ENCODE measurements at regions not wholly inside any gene's neighbourhood (a gene's known extent, or its start where the extent isn't known, plus 50 kb on each side); places are given as distances from the start of the nearest gene placed in this dataset.

DNA sequence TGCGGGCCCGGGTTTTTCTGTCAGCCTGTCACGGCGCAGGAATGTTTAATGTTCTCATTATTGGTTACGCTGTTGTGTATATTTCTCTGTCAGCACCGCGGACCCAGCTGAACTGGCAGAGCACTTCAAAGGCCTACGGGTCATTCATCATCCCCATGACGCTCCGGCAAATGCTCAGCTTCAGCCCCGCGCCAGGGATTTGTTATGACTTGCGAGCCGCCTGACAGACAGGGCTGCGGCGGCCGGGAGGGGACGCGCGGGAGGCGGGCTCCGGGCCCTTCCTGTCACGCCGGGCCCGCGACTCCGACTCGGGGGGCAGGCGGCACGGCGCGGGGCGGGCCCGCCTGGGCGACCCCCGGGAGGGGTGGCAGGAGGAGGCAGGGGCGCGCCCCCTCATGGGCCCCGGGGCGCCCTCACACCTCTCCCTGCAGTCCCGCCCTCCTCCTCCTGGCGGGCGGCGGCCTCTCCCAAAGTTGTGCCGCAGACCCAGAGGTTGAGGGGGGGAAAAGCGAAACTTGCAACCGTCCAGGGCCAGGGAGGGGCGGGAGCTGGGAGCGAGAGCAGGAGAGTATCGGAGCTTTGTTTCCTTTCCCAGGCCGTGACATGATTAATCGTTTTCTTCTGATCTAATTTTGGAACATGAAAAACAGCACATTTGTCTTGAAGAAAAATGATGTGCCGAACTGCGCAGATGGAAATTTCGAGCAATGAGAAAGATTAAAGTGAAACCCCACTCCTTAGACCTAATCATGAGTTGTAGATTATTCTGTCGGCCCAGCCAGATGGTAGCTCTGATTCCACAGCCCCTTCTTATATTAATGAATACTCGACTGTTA is 59.3 kb upstream of the COMTD1 start (continued):
- TF ChIP-seq, protein P1, sequence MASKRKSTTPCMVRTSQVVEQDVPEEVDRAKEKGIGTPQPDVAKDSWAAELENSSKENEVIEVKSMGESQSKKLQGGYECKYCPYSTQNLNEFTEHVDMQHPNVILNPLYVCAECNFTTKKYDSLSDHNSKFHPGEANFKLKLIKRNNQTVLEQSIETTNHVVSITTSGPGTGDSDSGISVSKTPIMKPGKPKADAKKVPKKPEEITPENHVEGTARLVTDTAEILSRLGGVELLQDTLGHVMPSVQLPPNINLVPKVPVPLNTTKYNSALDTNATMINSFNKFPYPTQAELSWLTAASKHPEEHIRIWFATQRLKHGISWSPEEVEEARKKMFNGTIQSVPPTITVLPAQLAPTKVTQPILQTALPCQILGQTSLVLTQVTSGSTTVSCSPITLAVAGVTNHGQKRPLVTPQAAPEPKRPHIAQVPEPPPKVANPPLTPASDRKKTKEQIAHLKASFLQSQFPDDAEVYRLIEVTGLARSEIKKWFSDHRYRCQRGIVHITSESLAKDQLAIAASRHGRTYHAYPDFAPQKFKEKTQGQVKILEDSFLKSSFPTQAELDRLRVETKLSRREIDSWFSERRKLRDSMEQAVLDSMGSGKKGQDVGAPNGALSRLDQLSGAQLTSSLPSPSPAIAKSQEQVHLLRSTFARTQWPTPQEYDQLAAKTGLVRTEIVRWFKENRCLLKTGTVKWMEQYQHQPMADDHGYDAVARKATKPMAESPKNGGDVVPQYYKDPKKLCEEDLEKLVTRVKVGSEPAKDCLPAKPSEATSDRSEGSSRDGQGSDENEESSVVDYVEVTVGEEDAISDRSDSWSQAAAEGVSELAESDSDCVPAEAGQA (IDR thresholded peaks at IDR 0.05; ENCODE audit: low read depth): no peak
- TF ChIP-seq, protein P1 (CRISPR knock-in tag; IDR thresholded peaks at IDR 0.05; ENCODE audit: borderline replicate concordance): no peak
- TF ChIP-seq ZNF230 (CRISPR knock-in tag; IDR thresholded peaks at IDR 0.05) (no peak), HMG20A (CRISPR knock-in tag; IDR thresholded peaks at IDR 0.05; ENCODE audit: borderline replicate concordance) (0 out of 2 replicates have a peak, but pooled peaks have one; percentile 31), HNF4G (IDR thresholded peaks at IDR 0.05; ENCODE audit: borderline replicate concordance, low read depth, low read length) (no peak), HNF4G (CRISPR knock-in tag; IDR thresholded peaks at IDR 0.05; ENCODE audit: borderline replicate concordance, low read depth) (no peak), SKI (IDR thresholded peaks at IDR 0.05; ENCODE audit: partially characterized antibody) (peak; percentile 31), ZBTB38 (CRISPR knock-in tag; IDR thresholded peaks at IDR 0.05) (no peak), ZBTB7A (CRISPR knock-in tag; IDR thresholded peaks at IDR 0.05) (no peak), FOSL1 (CRISPR knock-in tag; IDR thresholded peaks at IDR 0.05; ENCODE audit: borderline replicate concordance) (no peak; the same call in 1 of the 2 replicates), ZNF558 (CRISPR knock-in tag; IDR thresholded peaks at IDR 0.05; ENCODE audit: borderline replicate concordance) (no peak), NPAS2 (CRISPR knock-in tag; IDR thresholded peaks at IDR 0.05; ENCODE audit: borderline replicate concordance) (no peak), HDAC1 (CRISPR knock-in tag; IDR thresholded peaks at IDR 0.05) (peak; percentile 45; the same call in 1 of the 2 replicates), ZNF777 (CRISPR knock-in tag; IDR thresholded peaks at IDR 0.05) (no peak; the same call in 1 of the 2 replicates), ZNF124 (CRISPR knock-in tag; IDR thresholded peaks at IDR 0.05) (no peak), ZNF510 (CRISPR knock-in tag; IDR thresholded peaks at IDR 0.05; ENCODE audit: low read depth) (no peak), ZNF746 (CRISPR knock-in tag; IDR thresholded peaks at IDR 0.05) (0 out of 2 replicates have a peak, but pooled peaks have one; percentile 17), AHR (CRISPR knock-in tag; IDR thresholded peaks at IDR 0.05) (0 out of 2 replicates have a peak, but pooled peaks have one; percentile 22), ATF1 (CRISPR knock-in tag; IDR thresholded peaks at IDR 0.05) (no peak), ZMAT3 (CRISPR knock-in tag; conservative IDR thresholded peaks at IDR 0.05) (no peak), ZSCAN29 (CRISPR knock-in tag; conservative IDR thresholded peaks at IDR 0.05) (no peak)
- TF ChIP-seq, protein P2, sequence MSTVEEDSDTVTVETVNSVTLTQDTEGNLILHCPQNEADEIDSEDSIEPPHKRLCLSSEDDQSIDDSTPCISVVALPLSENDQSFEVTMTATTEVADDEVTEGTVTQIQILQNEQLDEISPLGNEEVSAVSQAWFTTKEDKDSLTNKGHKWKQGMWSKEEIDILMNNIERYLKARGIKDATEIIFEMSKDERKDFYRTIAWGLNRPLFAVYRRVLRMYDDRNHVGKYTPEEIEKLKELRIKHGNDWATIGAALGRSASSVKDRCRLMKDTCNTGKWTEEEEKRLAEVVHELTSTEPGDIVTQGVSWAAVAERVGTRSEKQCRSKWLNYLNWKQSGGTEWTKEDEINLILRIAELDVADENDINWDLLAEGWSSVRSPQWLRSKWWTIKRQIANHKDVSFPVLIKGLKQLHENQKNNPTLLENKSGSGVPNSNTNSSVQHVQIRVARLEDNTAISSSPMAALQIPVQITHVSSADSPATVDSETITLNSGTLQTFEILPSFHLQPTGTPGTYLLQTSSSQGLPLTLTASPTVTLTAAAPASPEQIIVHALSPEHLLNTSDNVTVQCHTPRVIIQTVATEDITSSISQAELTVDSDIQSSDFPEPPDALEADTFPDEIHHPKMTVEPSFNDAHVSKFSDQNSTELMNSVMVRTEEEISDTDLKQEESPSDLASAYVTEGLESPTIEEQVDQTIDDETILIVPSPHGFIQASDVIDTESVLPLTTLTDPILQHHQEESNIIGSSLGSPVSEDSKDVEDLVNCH (CRISPR knock-in tag; IDR thresholded peaks at IDR 0.05): no peak

Measured in HepG2 (cell line).